Suprapubic skin (tissue), 3 donors: ENCODE measurements at regions not wholly inside any gene's neighbourhood (a gene's known extent, or its start where the extent isn't known, plus 50 kb on each side); places are given as distances from the start of the nearest gene placed in this dataset.

Source experiments
- CTCF ChIP-seq, 2 donors: fragments of 200-600 bp in 1 of 2; fragments of 450-650 bp in 1 of 2; sonication (generic) in 1 of 2; IDR thresholded peaks; one replicate each; pipeline ENCODE4 v1.5.1; 2016 to 2019; ENCODE audit warnings: antibody characterized with exemption in 2 of 2, mild to moderate bottlenecking in 1 of 2, moderate library complexity in 1 of 2
- EP300 ChIP-seq: sonication (generic); formaldehyde crosslinking; IDR thresholded peaks from one replicate; pipeline ENCODE4 v1.6.1; 2017; ENCODE audit warnings: antibody characterized with exemption
- POLR2A ChIP-seq, 2 donors: fragments of 450-650 bp; IDR thresholded peaks; one replicate each; pipeline ENCODE4 v1.6.1; 2017; ENCODE audit warnings: antibody characterized with exemption in 2 of 2, mild to moderate bottlenecking in 2 of 2, moderate library complexity in 2 of 2

- TF ChIP-seq POLR2A (IDR thresholded peaks at IDR 0.05) (no peak), CTCF (IDR thresholded peaks at IDR 0.05) (no peak), EP300 (no peak)
These were observed 271.9 kb downstream of the KIF20B start for GRCh38 chr10:89973326-89973725.
